ENCODE measurements at regions not wholly inside any gene's neighbourhood (a gene's known extent, or its start where the extent isn't known, plus 50 kb on each side); places are given as distances from the start of the nearest gene placed in this dataset.

GRCh38 chr7:113256883-113257531, 138.7 kb upstream of the SMIM30 start:
- no peak for TF ChIP-seq CTCF (IDR thresholded peaks at IDR 0.05; ENCODE audit: insufficient read depth, low read depth, low read length, missing control alignments)
- H3K4me3 ChIP-seq (ENCODE audit: low read depth, low read length) = no peak overlapping the region
- DNase-seq (ENCODE audit: low read depth) = no peak

- no peak overlapping the region for H3K4me3 ChIP-seq (ENCODE audit: low read depth, low read length)
- no peak for TF ChIP-seq CTCF (IDR thresholded peaks at IDR 0.05; ENCODE audit: insufficient read depth, low read depth, low read length, missing control alignments)
- no peak for DNase-seq (ENCODE audit: low read depth)
These were observed 128.8 kb upstream of the SMIM30 start for GRCh38 chr7:113247198-113247597.

GRCh38 chr7:113246738-113247137, 128.4 kb upstream of the SMIM30 start:
- DNase-seq (ENCODE audit: low read depth) = no peak
- no peak overlapping the region for H3K4me3 ChIP-seq (ENCODE audit: low read depth, low read length)
- no peak for TF ChIP-seq CTCF (IDR thresholded peaks at IDR 0.05; ENCODE audit: insufficient read depth, low read depth, low read length, missing control alignments)

GRCh38 chr7:113232885-113233284, 114.5 kb upstream of the SMIM30 start:
- no peak for TF ChIP-seq CTCF (IDR thresholded peaks at IDR 0.05; ENCODE audit: insufficient read depth, low read depth, low read length, missing control alignments)
- no peak for DNase-seq (ENCODE audit: low read depth)
- H3K4me3 ChIP-seq (ENCODE audit: low read depth, low read length) = no peak overlapping the region

GRCh38 chr7:113230691-113231090, 112.3 kb upstream of the SMIM30 start:
- no peak overlapping the region for H3K4me3 ChIP-seq (ENCODE audit: low read depth, low read length)
- no peak for TF ChIP-seq CTCF (IDR thresholded peaks at IDR 0.05; ENCODE audit: insufficient read depth, low read depth, low read length, missing control alignments)
- no peak for DNase-seq (ENCODE audit: low read depth)

- TF ChIP-seq CTCF (IDR thresholded peaks at IDR 0.05; ENCODE audit: insufficient read depth, low read depth, low read length, missing control alignments) = no peak
- DNase-seq (ENCODE audit: low read depth) = no peak
These were observed 99.0 kb upstream of the SMIM30 start for GRCh38 chr7:113217314-113217713.

GRCh38 chr7:113216038-113216437, 97.7 kb upstream of the SMIM30 start:
- DNase-seq (ENCODE audit: low read depth) = no peak
- H3K4me3 ChIP-seq (ENCODE audit: low read depth, low read length) = no peak overlapping the region
- TF ChIP-seq CTCF (IDR thresholded peaks at IDR 0.05; ENCODE audit: insufficient read depth, low read depth, low read length, missing control alignments) = no peak

More at GRCh38 chr7:113217314-113217713, 99.0 kb upstream of the SMIM30 start:
- no peak overlapping the region for H3K4me3 ChIP-seq (ENCODE audit: low read depth, low read length)
